Endothelial cell (in vitro differentiated cells): ENCODE measurements at regions not wholly inside any gene's neighbourhood (a gene's known extent, or its start where the extent isn't known, plus 50 kb on each side); places are given as distances from the start of the nearest gene placed in this dataset.

ENCODE experiments used
- DNase-seq: peaks from one replicate; pipeline ENCODE4 v3.0.0; 2021; ENCODE audit warnings: low spot score
- H3K27ac Mint-ChIP-seq: one replicate; pipeline ENCODE4 v1.8.0; 2021; ENCODE audit warnings: mixed read lengths, inconsistent platforms; ENCODE audit not compliant: unreplicated experiment
- H3K27me3 Mint-ChIP-seq: one replicate; pipeline ENCODE4 v1.8.0; 2021; ENCODE audit warnings: mild to moderate bottlenecking, moderate library complexity, mixed read lengths, inconsistent platforms; ENCODE audit not compliant: unreplicated experiment
- H3K36me3 Mint-ChIP-seq: one replicate; pipeline ENCODE4 v1.8.0; 2021; ENCODE audit warnings: mild to moderate bottlenecking, low read depth, mixed read lengths, inconsistent platforms; ENCODE audit not compliant: unreplicated experiment
- H3K4me1 Mint-ChIP-seq: one replicate; pipeline ENCODE4 v1.8.0; 2021; ENCODE audit warnings: mild to moderate bottlenecking, mixed read lengths, inconsistent platforms; ENCODE audit not compliant: unreplicated experiment
- H3K4me3 Mint-ChIP-seq: one replicate; pipeline ENCODE4 v1.8.0; 2021; ENCODE audit warnings: mild to moderate bottlenecking, mixed read lengths, inconsistent platforms; ENCODE audit not compliant: unreplicated experiment
- H3K9me3 Mint-ChIP-seq: one replicate; pipeline ENCODE4 v1.8.0; 2021; ENCODE audit warnings: mixed read lengths, inconsistent platforms; ENCODE audit not compliant: unreplicated experiment
- CTCF ChIP-seq: fragments of 200-600 bp; sonication (generic); IDR thresholded peaks from one replicate; pipeline ENCODE4 v1.5.0; 2021; ENCODE audit warnings: antibody characterized with exemption; ENCODE audit not compliant: unreplicated experiment

- no peaks in the 10 kb centered on the region for H3K36me3 Mint-ChIP-seq
- no peaks in the 10 kb centered on the region for H3K9me3 Mint-ChIP-seq
- no peak overlapping the region for H3K4me3 Mint-ChIP-seq
- no peaks in the 10 kb centered on the region for H3K4me1 Mint-ChIP-seq
- TF ChIP-seq CTCF: no peak
- peaks cover 1% of the 10 kb centered on the region for H3K27me3 Mint-ChIP-seq
- H3K27ac Mint-ChIP-seq: no peak overlapping the region
- no peak for DNase-seq
Measured at GRCh38 chr6:11397622-11398450, 139.7 kb upstream of the TMEM170B start.

- Mint-ChIP-seq H3K4me1 (no peaks in the 10 kb centered on the region), H3K4me3 (no peak overlapping the region), H3K36me3 (no peaks in the 10 kb centered on the region), H3K27ac (no peak overlapping the region), H3K27me3 (no peaks in the 10 kb centered on the region), H3K9me3 (no peaks in the 10 kb centered on the region)
- DNase-seq: no peak
- TF ChIP-seq CTCF: no peak
Measured at GRCh38 chr6:11396860-11397259, 140.7 kb upstream of the TMEM170B start.

GRCh38 chr6:11393713-11394627 is 143.6 kb upstream of the TMEM170B start:
- Mint-ChIP-seq H3K4me1 (peaks cover 3% of the 10 kb centered on the region), H3K27me3 (no peaks in the 10 kb centered on the region), H3K9me3 (no peaks in the 10 kb centered on the region), H3K36me3 (no peaks in the 10 kb centered on the region), H3K4me3 (no peak overlapping the region), H3K27ac (no peak overlapping the region)
- TF ChIP-seq CTCF: no peak
- DNase-seq: no peak

GRCh38 chr6:11392778-11393507 is 144.6 kb upstream of the TMEM170B start:
- Mint-ChIP-seq H3K27me3 (no peaks in the 10 kb centered on the region), H3K27ac (no peak overlapping the region), H3K4me3 (no peak overlapping the region), H3K36me3 (no peaks in the 10 kb centered on the region), H3K9me3 (no peaks in the 10 kb centered on the region), H3K4me1 (peaks cover 3% of the 10 kb centered on the region)
- no peak for DNase-seq
- no peak for TF ChIP-seq CTCF
